ENCODE measurements at regions not wholly inside any gene's neighbourhood (a gene's known extent, or its start where the extent isn't known, plus 50 kb on each side); places are given as distances from the start of the nearest gene placed in this dataset.
"Not testable (repeated sequence)": the region's sequence is repeated elsewhere in the genome, so short reads cannot be mapped to it uniquely, and the experiment has no call there.

DNA sequence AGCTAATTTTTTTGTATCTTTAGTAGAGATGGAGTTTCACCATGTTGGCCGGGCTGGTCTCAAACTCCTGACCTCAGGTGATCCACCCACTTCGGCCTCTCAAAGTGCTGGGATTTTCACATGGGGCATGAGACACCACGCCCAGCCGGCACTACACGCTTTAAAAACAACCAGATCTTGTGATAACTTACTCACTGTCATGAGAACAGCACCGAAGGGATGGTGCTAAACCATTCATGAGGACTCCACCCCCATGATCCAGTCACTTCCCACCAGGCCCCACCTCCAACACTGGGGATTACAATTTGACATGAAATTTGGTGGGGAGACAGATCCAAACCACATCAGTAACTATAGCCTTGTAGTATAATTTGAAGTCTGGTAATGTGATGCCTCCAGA, 67.4 kb upstream of the ZNF169 start:
- not testable (repeated sequence) for TF ChIP-seq CTCF, POLR2A (IDR thresholded peaks at IDR 0.05)
